IPS DF 19.7 (cell line): ENCODE measurements at regions not wholly inside any gene's neighbourhood (a gene's known extent, or its start where the extent isn't known, plus 50 kb on each side); places are given as distances from the start of the nearest gene placed in this dataset.
"Not testable (repeated sequence)": the region's sequence is repeated elsewhere in the genome, so short reads cannot be mapped to it uniquely, and the experiment has no call there.

ENCODE experiments used
- DNase-seq: peaks from one replicate; pipeline ENCODE4 v3.0.0-alpha.2; 2013; ENCODE audit warnings: low read depth, low spot score

- no peak for DNase-seq
Measured at GRCh38 chr15:81825136-81825535, 220.7 kb downstream of the MEX3B start.

- DNase-seq: not testable (repeated sequence)
Measured at GRCh38 chr15:81822587-81822986, 223.2 kb downstream of the MEX3B start.

- no peak for DNase-seq
Measured at GRCh38 chr15:81819924-81820635, 225.7 kb downstream of the MEX3B start.

GRCh38 chr15:81814882-81815455 lies 230.8 kb downstream of the MEX3B start:
- no peak for DNase-seq

- DNase-seq: peak; percentile 17
Measured at GRCh38 chr15:81813215-81813614, 232.6 kb downstream of the MEX3B start.

- no peak for DNase-seq
Measured at GRCh38 chr15:81812456-81812855, 233.4 kb downstream of the MEX3B start.

- no peak for DNase-seq
Measured at GRCh38 chr15:81811736-81812135, 234.1 kb downstream of the MEX3B start.

- DNase-seq: peak; percentile 12
Measured at GRCh38 chr15:81809543-81809942, 236.3 kb downstream of the MEX3B start.

- DNase-seq: no peak
Measured at GRCh38 chr15:81807806-81808205, 238.0 kb downstream of the MEX3B start.

- DNase-seq: no peak
Measured at GRCh38 chr15:81807186-81807585, 238.6 kb downstream of the MEX3B start.

GRCh38 chr15:81795899-81796298 lies 249.9 kb downstream of the MEX3B start:
- no peak for DNase-seq

GRCh38 chr15:81792646-81793045 lies 253.2 kb downstream of the MEX3B start:
- DNase-seq: no peak

GRCh38 chr15:81791322-81791721 lies 254.5 kb downstream of the MEX3B start:
- DNase-seq: not testable (repeated sequence)

- DNase-seq: no peak
Measured at GRCh38 chr15:81789403-81789802, 256.4 kb downstream of the MEX3B start.

- no peak for DNase-seq
Measured at GRCh38 chr15:81786776-81787175, 259.0 kb downstream of the MEX3B start.

GRCh38 chr15:81785679-81786078 lies 260.1 kb downstream of the MEX3B start:
- DNase-seq: no peak

- no peak for DNase-seq
Measured at GRCh38 chr15:81785181-81785580, 260.6 kb downstream of the MEX3B start.

- DNase-seq: no peak
Measured at GRCh38 chr15:81784751-81785150, 261.1 kb downstream of the MEX3B start.

GRCh38 chr15:81783586-81783985 lies 262.2 kb downstream of the MEX3B start:
- DNase-seq: no peak

GRCh38 chr15:81783076-81783475 lies 262.7 kb downstream of the MEX3B start:
- no peak for DNase-seq

- DNase-seq: no peak
Measured at GRCh38 chr15:81781395-81781794, 264.4 kb downstream of the MEX3B start.

- no peak for DNase-seq
Measured at GRCh38 chr15:81780966-81781365, 264.9 kb downstream of the MEX3B start.

GRCh38 chr15:81779181-81779580 lies 266.6 kb downstream of the MEX3B start:
- DNase-seq: no peak

GRCh38 chr15:81777546-81777945 lies 268.3 kb downstream of the MEX3B start:
- DNase-seq: no peak
